Thymus (tissue), 11 donors: ENCODE measurements at regions not wholly inside any gene's neighbourhood (a gene's known extent, or its start where the extent isn't known, plus 50 kb on each side); places are given as distances from the start of the nearest gene placed in this dataset.

ENCODE experiments used
- DNase-seq, 9 donors: peaks; one replicate each; pipeline ENCODE4 v3.0.0-alpha.2; 2013; ENCODE audit warnings: low spot score in 9 of 9, low read depth in 6 of 9, missing footprints in 1 of 9
- H3K27ac ChIP-seq, 2 donors: one replicate each; pipeline ENCODE4 v1.5.1; 2013; ENCODE audit warnings: control low read depth in 1 of 2, low read depth in 1 of 2, low read length in 1 of 2, mild to moderate bottlenecking in 1 of 2, moderate library complexity in 1 of 2
- H3K27me3 ChIP-seq, 2 donors: one replicate each; pipeline ENCODE4 v1.5.1; 2013; ENCODE audit warnings: low read length in 1 of 2; ENCODE audit not compliant: control insufficient read depth in 2 of 2, insufficient read depth in 1 of 2
- H3K36me3 ChIP-seq, 2 donors: one replicate each; pipeline ENCODE4 v1.5.1; 2013; ENCODE audit warnings: low read length in 1 of 2, mild to moderate bottlenecking in 1 of 2, moderate library complexity in 1 of 2; ENCODE audit not compliant: control insufficient read depth in 2 of 2, insufficient read depth in 2 of 2
- H3K4me1 ChIP-seq, 2 donors: one replicate each; pipeline ENCODE4 v1.5.1; 2013; ENCODE audit warnings: low read length in 2 of 2; ENCODE audit not compliant: control insufficient read depth in 2 of 2, insufficient read depth in 2 of 2
- H3K4me3 ChIP-seq, 2 donors: one replicate each; pipeline ENCODE4 v1.5.1; 2013; ENCODE audit warnings: low read length in 2 of 2, control low read depth in 1 of 2, mild to moderate bottlenecking in 1 of 2
- H3K9me3 ChIP-seq, 2 donors: one replicate each; pipeline ENCODE4 v1.5.1; 2013; ENCODE audit warnings: low read length in 1 of 2, mild to moderate bottlenecking in 1 of 2; ENCODE audit not compliant: control insufficient read depth in 2 of 2, insufficient read depth in 1 of 2
- WGBS: extraction: QIAGEN DNeasy Blood & Tissue Kit; methylation state at CpG from one replicate; pipeline ENCODE4 v1.1.7; 2013; 5-methylcytosine and 5-hydroxymethylcytosine counted together
- donor health status: healthy.

DNA sequence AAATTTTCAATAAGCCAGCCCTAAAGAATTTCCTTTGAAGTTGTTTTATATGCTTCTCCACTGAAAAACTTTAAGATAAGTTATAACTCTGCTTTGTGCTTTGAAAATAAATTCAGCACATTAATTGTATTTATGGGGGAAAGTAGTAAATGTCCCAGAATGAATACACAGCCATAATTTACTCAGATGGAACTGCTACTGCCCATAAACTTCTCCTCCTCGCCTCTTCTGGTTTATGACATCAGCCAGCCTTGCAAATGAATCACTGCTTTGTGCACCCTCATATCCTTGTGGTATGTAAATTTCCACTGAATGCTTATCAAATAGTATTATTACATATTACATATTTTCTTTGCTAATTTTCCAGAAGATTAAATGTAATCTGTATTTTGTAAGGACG, 302.0 kb downstream of the DIPK2A start:
- no peak overlapping the region for H3K27ac ChIP-seq
- DNase-seq: no peak
- H3K4me1 ChIP-seq: peaks cover 0 to 2% of the 10 kb centered on the region in 2 donors
- H3K4me3 ChIP-seq: no peak overlapping the region
- H3K9me3 ChIP-seq: no peaks in the 10 kb centered on the region
- no peaks in the 10 kb centered on the region for H3K27me3 ChIP-seq
- H3K36me3 ChIP-seq: no peaks in the 10 kb centered on the region
- WGBS: 96% methylated on average over 2 of the region's 2 CpGs

- no peak overlapping the region for H3K27ac ChIP-seq
- no peaks in the 10 kb centered on the region for H3K36me3 ChIP-seq
- no peak overlapping the region for H3K4me3 ChIP-seq
- DNase-seq: no peak
- peaks cover 0 to 2% of the 10 kb centered on the region in 2 donors for H3K4me1 ChIP-seq
- H3K27me3 ChIP-seq: no peaks in the 10 kb centered on the region
- H3K9me3 ChIP-seq: no peaks in the 10 kb centered on the region
These were observed 303.4 kb downstream of the DIPK2A start for GRCh38 chr3:144275005-144275404.

DNA sequence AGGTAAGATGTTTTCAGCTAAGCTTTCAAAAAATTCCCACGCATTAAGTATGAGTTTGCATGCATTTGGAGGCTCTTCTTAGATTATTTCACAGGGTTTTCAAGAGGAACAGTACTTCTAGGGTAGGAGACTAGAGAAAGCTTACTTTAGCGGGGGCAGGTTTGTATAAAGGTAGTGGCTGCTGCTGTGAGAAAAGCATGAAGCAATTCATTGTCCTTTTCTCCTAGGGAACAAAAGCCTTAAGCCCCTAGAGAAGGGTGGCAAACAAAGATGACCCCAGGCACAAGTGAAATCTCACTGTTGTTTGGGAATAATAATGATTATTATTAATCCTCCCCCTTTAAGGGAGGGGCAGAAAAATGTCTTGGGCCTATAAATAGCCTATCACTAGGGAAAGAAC, 310.7 kb downstream of the DIPK2A start:
- WGBS: 98% methylated on average over 2 of the region's 2 CpGs

GRCh38 chr3:144286235-144286910, 314.8 kb downstream of the DIPK2A start:
- H3K27ac ChIP-seq: no peak overlapping the region
- no peaks in the 10 kb centered on the region for H3K27me3 ChIP-seq
- 93% methylated on average over 6 of the region's 6 CpGs for WGBS

More for the DNA sequence above, 310.7 kb downstream of the DIPK2A start:
- H3K4me1 ChIP-seq: no peaks in the 10 kb centered on the region
- H3K27me3 ChIP-seq: no peaks in the 10 kb centered on the region
- no peaks in the 10 kb centered on the region for H3K9me3 ChIP-seq
- H3K4me3 ChIP-seq: no peak overlapping the region
- H3K36me3 ChIP-seq: no peaks in the 10 kb centered on the region
- no peak overlapping the region for H3K27ac ChIP-seq
- DNase-seq: no peak

DNA sequence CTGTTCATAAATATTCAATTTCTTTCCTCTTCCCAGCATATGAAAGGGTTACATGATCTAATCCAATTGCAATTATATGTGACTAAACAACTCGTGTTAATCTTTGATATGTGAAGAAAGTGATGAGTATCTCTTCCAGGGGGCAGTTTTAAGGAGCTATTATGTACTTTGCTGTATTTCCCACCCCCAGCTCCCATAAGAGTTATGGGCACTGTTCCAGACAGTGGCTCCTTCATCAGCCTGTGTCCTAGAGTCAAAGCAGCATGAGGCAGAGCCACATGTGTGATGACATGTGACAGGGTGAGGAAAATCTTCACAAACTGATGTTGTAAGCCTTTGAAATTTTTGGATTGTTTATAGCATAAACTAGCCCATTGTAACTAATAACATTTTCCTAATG, 315.4 kb downstream of the DIPK2A start:
- H3K4me3 ChIP-seq: no peak overlapping the region
- no peak for DNase-seq
- no peaks in the 10 kb centered on the region for H3K4me1 ChIP-seq
- H3K27ac ChIP-seq: no peak overlapping the region
- no peaks in the 10 kb centered on the region for H3K36me3 ChIP-seq
- H3K9me3 ChIP-seq: no peaks in the 10 kb centered on the region
- WGBS: 79% methylated on average over 1 of the region's 1 CpG
- H3K27me3 ChIP-seq: no peaks in the 10 kb centered on the region

More at GRCh38 chr3:144286235-144286910, 314.8 kb downstream of the DIPK2A start:
- Histone ChIP-seq H3K4me3 (no peak overlapping the region), H3K9me3 (no peaks in the 10 kb centered on the region), H3K36me3 (no peaks in the 10 kb centered on the region), H3K4me1 (no peaks in the 10 kb centered on the region)
- DNase-seq: no peak

- Histone ChIP-seq H3K9me3 (no peaks in the 10 kb centered on the region), H3K27ac (no peak overlapping the region), H3K4me3 (no peak overlapping the region), H3K36me3 (no peaks in the 10 kb centered on the region), H3K4me1 (no peaks in the 10 kb centered on the region), H3K27me3 (no peaks in the 10 kb centered on the region)
- no peak for DNase-seq
- 96% methylated on average over 3 of the region's 3 CpGs for WGBS
These were observed 317.4 kb downstream of the DIPK2A start for GRCh38 chr3:144289057-144289456.

- Histone ChIP-seq H3K9me3 (no peaks in the 10 kb centered on the region), H3K27ac (no peak overlapping the region), H3K36me3 (no peaks in the 10 kb centered on the region), H3K4me1 (no peaks in the 10 kb centered on the region), H3K27me3 (no peaks in the 10 kb centered on the region), H3K4me3 (no peak overlapping the region)
- 96% methylated on average over 2 of the region's 2 CpGs for WGBS
- DNase-seq: no peak
These were observed 323.3 kb downstream of the DIPK2A start for GRCh38 chr3:144294659-144295538.

- Histone ChIP-seq H3K4me3 (no peak overlapping the region), H3K27ac (no peak overlapping the region), H3K36me3 (no peaks in the 10 kb centered on the region), H3K4me1 (no peaks in the 10 kb centered on the region), H3K27me3 (no peaks in the 10 kb centered on the region), H3K9me3 (no peaks in the 10 kb centered on the region)
- DNase-seq: no peak
- WGBS: 94% methylated on average over 3 of the region's 3 CpGs
These were observed 324.0 kb downstream of the DIPK2A start for GRCh38 chr3:144295613-144296012.

GRCh38 chr3:144296808-144297207, 325.2 kb downstream of the DIPK2A start:
- Histone ChIP-seq H3K27me3 (no peaks in the 10 kb centered on the region), H3K4me3 (no peak overlapping the region), H3K36me3 (no peaks in the 10 kb centered on the region), H3K9me3 (no peaks in the 10 kb centered on the region), H3K4me1 (no peaks in the 10 kb centered on the region), H3K27ac (no peak overlapping the region)
- DNase-seq: no peak
